ENCODE measurements at regions not wholly inside any gene's neighbourhood (a gene's known extent, or its start where the extent isn't known, plus 50 kb on each side); places are given as distances from the start of the nearest gene placed in this dataset.

DNA sequence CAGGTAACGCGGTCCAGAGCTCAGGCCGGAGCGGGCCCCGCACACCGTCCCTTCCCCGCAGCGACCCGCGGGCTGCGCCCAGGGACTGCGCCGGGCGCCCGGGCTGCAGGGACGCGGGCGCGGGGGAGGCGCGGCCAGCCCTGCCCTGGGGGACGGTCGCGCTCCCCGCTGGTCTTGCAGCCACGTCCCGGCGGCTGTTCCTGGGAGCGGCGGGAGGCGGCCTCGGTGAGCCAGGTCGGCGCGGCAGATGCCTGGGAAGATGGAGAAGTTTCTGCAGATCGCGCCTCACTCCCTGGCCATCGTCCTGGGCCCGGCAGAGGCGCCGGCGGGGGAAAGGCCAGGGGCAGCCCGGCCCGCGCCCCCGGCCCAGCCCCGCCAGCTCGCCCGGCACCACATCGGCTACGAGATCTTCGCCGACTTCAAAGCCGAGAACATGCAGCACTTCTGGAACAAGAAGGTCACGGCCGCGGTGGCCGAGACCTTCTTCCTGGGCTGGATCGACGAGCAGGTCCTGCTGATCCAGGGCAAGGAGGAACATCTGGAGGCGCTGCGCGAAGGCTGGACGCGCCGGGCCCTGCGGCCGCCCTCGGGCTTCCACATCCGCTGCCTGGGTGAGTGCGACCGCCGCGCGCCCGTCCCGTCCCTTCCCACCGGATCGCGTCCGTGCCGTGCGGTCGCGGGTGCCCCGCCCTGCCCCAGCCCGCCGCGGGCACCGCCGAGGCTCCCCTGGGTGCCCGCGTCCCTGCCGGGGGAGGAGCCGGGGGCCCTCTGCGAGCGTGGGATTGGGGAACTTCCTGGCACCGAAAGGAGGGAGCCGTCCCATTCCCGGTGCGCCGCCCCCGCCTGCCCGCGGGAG is 107.4 kb upstream of the STOX2 start:
- TF ChIP-seq, protein P1, sequence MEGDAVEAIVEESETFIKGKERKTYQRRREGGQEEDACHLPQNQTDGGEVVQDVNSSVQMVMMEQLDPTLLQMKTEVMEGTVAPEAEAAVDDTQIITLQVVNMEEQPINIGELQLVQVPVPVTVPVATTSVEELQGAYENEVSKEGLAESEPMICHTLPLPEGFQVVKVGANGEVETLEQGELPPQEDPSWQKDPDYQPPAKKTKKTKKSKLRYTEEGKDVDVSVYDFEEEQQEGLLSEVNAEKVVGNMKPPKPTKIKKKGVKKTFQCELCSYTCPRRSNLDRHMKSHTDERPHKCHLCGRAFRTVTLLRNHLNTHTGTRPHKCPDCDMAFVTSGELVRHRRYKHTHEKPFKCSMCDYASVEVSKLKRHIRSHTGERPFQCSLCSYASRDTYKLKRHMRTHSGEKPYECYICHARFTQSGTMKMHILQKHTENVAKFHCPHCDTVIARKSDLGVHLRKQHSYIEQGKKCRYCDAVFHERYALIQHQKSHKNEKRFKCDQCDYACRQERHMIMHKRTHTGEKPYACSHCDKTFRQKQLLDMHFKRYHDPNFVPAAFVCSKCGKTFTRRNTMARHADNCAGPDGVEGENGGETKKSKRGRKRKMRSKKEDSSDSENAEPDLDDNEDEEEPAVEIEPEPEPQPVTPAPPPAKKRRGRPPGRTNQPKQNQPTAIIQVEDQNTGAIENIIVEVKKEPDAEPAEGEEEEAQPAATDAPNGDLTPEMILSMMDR (conservative IDR thresholded peaks at IDR 0.05; ENCODE audit: low read depth, low read length): no peak
- TF ChIP-seq EZH2 (IDR thresholded peaks at IDR 0.05; ENCODE audit: borderline replicate concordance, low read depth, low read length, poor library complexity, severe bottlenecking): no peak
